OCI-LY3 (cell line): ENCODE measurements at regions not wholly inside any gene's neighbourhood (a gene's known extent, or its start where the extent isn't known, plus 50 kb on each side); places are given as distances from the start of the nearest gene placed in this dataset.

Experiments used
- H2AFZ ChIP-seq: fragments of 200-600, 300-600 bp; shearing (Covaris generic); 2 replicates; pipeline ENCODE4 v1.6.0; 2014; ENCODE audit warnings: antibody characterized with exemption, low read depth, low read length
- H3K27ac ChIP-seq: fragments of 200-600, 300-600 bp; sonication (generic); 2 replicates; pipeline ENCODE4 v1.5.1; 2014; ENCODE audit warnings: mild to moderate bottlenecking, low read length, moderate library complexity, mixed read lengths
- H3K27me3 ChIP-seq: fragments of 200-600, 300-600 bp; sonication (generic); 2 replicates; pipeline ENCODE4 v1.6.1; 2014; ENCODE audit warnings: low read depth, low read length, mixed read lengths
- H3K36me3 ChIP-seq: fragments of 200-600, 300-600 bp; sonication (generic); replicated peaks from 2 replicates; pipeline ENCODE3; 2014; ENCODE audit warnings: low read depth, low read length, mixed read lengths
- H3K4me1 ChIP-seq: fragments of 300-600, 200-600 bp; sonication (generic); 2 replicates; pipeline ENCODE4 v1.6.1; 2014; ENCODE audit warnings: low read length, mixed read lengths
- H3K4me2 ChIP-seq: fragments of 200-600, 300-600 bp; sonication (generic); 2 replicates; pipeline ENCODE4 v1.6.1; 2014; ENCODE audit warnings: low read length, mixed read lengths
- H3K4me3 ChIP-seq: fragments of 300-600, 200-600 bp; sonication (generic); 2 replicates; pipeline ENCODE4 v1.5.1; 2014; ENCODE audit warnings: antibody characterized with exemption, mild to moderate bottlenecking, low read length, moderate library complexity
- H3K79me2 ChIP-seq: fragments of 300-600, 200-600 bp; shearing (Covaris generic); 2 replicates; pipeline ENCODE4 v1.6.1; 2014; ENCODE audit warnings: mild to moderate bottlenecking, low read length, mixed read lengths
- H3K9ac ChIP-seq: fragments of 300-600, 200-600 bp; shearing (Covaris generic); 2 replicates; pipeline ENCODE4 v1.6.0; 2014; ENCODE audit warnings: mild to moderate bottlenecking, low read length, moderate library complexity
- H3K9me3 ChIP-seq: fragments of 200-600, 300-600 bp; shearing (Covaris generic); 2 replicates; pipeline ENCODE4 v1.6.1; 2014; ENCODE audit warnings: low read length, mixed read lengths; ENCODE audit not compliant: insufficient read depth
- H4K20me1 ChIP-seq: fragments of 200-600, 300-600 bp; sonication (generic); 2 replicates; pipeline ENCODE4 v1.6.1; 2016; ENCODE audit warnings: low read length, mixed read lengths; ENCODE audit not compliant: insufficient read depth
- EZH2phosphoT487 ChIP-seq: fragments of 200-600 bp; shearing (Covaris generic); IDR thresholded peaks from 2 replicates; pipeline ENCODE4 v1.6.1; 2018; ENCODE audit warnings: antibody characterized with exemption, mixed run types, low read depth
- TF ChIP-seq, protein P1 (sequence below): fragments of 200-600, 300-600 bp; sonication (generic); IDR thresholded peaks from 2 replicates; pipeline ENCODE4 v1.5.1; 2014; ENCODE audit warnings: antibody characterized with exemption, low read length, low read depth

DNA sequence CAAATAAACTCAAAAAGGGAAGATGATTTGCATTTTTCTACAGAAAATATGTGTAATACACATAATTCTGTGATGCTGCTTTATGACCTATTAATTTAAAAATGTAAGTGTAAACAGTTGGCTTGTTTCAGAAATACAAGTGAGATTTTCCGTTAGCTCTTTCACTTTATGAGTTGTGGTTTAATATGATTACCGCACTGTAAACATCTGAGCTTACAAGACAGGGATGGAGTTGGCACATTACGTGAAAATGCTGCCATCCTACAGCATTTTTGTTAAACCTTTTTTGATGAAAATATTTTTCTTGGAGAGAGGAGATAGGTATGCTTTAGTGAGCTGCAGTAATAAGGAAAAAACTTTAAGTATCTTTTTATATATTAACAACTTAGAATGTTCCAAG lies 426.8 kb upstream of the ADAMTS5 start:
- Histone ChIP-seq H3K36me3 (no peaks in the 10 kb centered on the region), H3K79me2 (no peaks in the 10 kb centered on the region), H3K27me3 (no peaks in the 10 kb centered on the region), H3K4me3 (no peak overlapping the region), H4K20me1 (no peaks in the 10 kb centered on the region), H3K9me3 (no peaks in the 10 kb centered on the region), H3K27ac (no peak overlapping the region), H2AFZ (no peak overlapping the region), H3K9ac (no peak overlapping the region), H3K4me1 (no peaks in the 10 kb centered on the region), H3K4me2 (no peak overlapping the region)
- no peak for TF ChIP-seq EZH2phosphoT487
- TF ChIP-seq, protein P1, sequence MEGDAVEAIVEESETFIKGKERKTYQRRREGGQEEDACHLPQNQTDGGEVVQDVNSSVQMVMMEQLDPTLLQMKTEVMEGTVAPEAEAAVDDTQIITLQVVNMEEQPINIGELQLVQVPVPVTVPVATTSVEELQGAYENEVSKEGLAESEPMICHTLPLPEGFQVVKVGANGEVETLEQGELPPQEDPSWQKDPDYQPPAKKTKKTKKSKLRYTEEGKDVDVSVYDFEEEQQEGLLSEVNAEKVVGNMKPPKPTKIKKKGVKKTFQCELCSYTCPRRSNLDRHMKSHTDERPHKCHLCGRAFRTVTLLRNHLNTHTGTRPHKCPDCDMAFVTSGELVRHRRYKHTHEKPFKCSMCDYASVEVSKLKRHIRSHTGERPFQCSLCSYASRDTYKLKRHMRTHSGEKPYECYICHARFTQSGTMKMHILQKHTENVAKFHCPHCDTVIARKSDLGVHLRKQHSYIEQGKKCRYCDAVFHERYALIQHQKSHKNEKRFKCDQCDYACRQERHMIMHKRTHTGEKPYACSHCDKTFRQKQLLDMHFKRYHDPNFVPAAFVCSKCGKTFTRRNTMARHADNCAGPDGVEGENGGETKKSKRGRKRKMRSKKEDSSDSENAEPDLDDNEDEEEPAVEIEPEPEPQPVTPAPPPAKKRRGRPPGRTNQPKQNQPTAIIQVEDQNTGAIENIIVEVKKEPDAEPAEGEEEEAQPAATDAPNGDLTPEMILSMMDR, result no peak

DNA sequence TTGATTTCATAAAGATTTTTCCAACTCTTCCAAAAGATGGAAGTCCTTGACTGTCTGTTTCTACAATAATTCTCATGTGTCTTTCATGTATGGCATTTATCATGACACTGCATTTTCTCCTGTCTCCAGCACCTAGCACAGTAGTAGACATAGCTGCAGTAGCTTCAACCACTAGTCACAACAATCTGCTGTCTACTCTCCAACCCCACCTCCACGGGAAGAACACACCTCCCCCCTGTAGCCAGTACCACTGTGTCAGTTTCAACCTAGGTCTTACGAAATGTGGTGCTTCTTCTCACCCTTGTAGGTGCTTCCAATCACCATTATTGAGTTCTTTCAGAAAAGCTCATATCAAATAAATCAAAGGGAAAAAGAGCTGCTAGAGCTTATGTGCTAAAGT lies 425.1 kb upstream of the ADAMTS5 start:
- Histone ChIP-seq H4K20me1 (no peaks in the 10 kb centered on the region), H3K27me3 (no peaks in the 10 kb centered on the region), H3K9ac (no peak overlapping the region), H3K4me1 (no peaks in the 10 kb centered on the region), H3K9me3 (no peaks in the 10 kb centered on the region), H3K4me2 (no peak overlapping the region), H3K27ac (no peak overlapping the region), H3K4me3 (no peak overlapping the region), H3K79me2 (no peaks in the 10 kb centered on the region), H2AFZ (no peak overlapping the region), H3K36me3 (no peaks in the 10 kb centered on the region)
- TF ChIP-seq, protein P1, result no peak
- TF ChIP-seq EZH2phosphoT487, result no peak

DNA sequence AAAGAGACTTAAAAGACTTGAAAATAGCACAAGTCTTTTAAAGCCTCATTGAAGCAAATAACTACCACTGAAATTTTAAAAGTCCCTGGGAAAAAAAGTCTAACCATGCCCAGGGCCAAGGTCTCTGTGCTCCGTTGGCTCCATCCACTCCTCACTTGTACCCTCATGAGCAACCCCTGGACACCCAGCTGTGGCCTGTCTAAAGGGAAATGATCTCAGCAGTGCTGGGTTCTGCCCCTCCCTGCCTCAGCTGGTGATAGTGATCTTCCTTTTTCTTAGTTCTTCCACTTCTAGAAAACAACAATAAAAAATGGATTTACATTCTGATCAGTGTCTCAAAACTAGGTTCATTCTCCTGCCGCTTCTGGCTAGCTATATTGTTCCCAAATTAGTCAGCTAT lies 423.5 kb upstream of the ADAMTS5 start:
- Histone ChIP-seq H4K20me1 (no peaks in the 10 kb centered on the region), H2AFZ (no peak overlapping the region), H3K4me3 (no peak overlapping the region), H3K9ac (no peak overlapping the region), H3K27ac (no peak overlapping the region), H3K9me3 (no peaks in the 10 kb centered on the region), H3K27me3 (no peaks in the 10 kb centered on the region), H3K4me2 (no peak overlapping the region), H3K36me3 (no peaks in the 10 kb centered on the region), H3K79me2 (no peaks in the 10 kb centered on the region), H3K4me1 (no peaks in the 10 kb centered on the region)
- no peak for TF ChIP-seq EZH2phosphoT487
- TF ChIP-seq, protein P1, result no peak

DNA sequence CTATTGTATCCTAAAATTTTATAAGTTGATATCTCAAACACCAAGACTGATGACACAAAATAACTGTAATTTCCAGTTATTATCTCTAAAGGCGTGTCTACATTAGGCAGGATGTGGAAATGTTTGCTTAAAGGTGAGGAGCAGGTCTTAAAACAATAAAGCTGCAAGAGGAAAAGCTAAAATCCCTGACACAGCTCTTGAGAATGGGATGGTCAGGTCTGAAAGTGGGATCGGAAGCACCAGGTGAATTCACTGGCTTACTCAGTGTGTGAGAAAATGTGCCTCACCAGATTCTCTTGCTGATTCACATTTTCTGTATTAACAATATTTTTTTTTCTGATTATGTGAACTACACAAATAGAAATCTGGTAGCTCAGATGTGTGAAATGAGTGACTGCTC lies 421.9 kb upstream of the ADAMTS5 start:
- Histone ChIP-seq H3K27ac (no peak overlapping the region), H2AFZ (no peak overlapping the region), H3K4me1 (no peaks in the 10 kb centered on the region), H3K4me3 (no peak overlapping the region), H3K36me3 (no peaks in the 10 kb centered on the region), H3K27me3 (no peaks in the 10 kb centered on the region), H3K4me2 (no peak overlapping the region), H4K20me1 (no peaks in the 10 kb centered on the region), H3K9ac (no peak overlapping the region), H3K79me2 (no peaks in the 10 kb centered on the region), H3K9me3 (no peaks in the 10 kb centered on the region)
- TF ChIP-seq EZH2phosphoT487, result no peak
- TF ChIP-seq, protein P1, result no peak
